GM10248 (cell line): ENCODE measurements at regions not wholly inside any gene's neighbourhood (a gene's known extent, or its start where the extent isn't known, plus 50 kb on each side); places are given as distances from the start of the nearest gene placed in this dataset.

Experiments
- CTCF ChIA-PET: fragments of 300-600 bp; sonication (Branson Sonifier 250); formaldehyde crosslinking; extraction: SDS; loops from one replicate; lab custom pipeline; 2021; ENCODE audit warnings: antibody characterized with exemption; lab: Yijun Ruan, JAX
- POLR2A ChIA-PET: fragments of 350-650 bp; sonication (Branson Sonifier 250); formaldehyde crosslinking; extraction: SDS; loops from one replicate; lab custom pipeline; 2020; ENCODE audit warnings: antibody characterized with exemption; lab: Yijun Ruan, JAX
- DNase-seq: peaks from one replicate; pipeline ENCODE4 v3.0.0; 2012; ENCODE audit errors: extremely low spot score
- CTCF ChIP-seq: IDR thresholded peaks from 2 replicates; pipeline ENCODE4 v1.5.1; 2012; ENCODE audit warnings: mild to moderate bottlenecking, low read depth; ENCODE audit errors: extremely low read depth, missing control alignments, control extremely low read depth

GRCh38 chr10:43811871-43812270 lies 163.2 kb upstream of the ZNF32 start:
- DNase-seq: no peak
- ChIA-PET CTCF (no interaction called here), POLR2A (no interaction called here)
- TF ChIP-seq CTCF: no peak

DNA sequence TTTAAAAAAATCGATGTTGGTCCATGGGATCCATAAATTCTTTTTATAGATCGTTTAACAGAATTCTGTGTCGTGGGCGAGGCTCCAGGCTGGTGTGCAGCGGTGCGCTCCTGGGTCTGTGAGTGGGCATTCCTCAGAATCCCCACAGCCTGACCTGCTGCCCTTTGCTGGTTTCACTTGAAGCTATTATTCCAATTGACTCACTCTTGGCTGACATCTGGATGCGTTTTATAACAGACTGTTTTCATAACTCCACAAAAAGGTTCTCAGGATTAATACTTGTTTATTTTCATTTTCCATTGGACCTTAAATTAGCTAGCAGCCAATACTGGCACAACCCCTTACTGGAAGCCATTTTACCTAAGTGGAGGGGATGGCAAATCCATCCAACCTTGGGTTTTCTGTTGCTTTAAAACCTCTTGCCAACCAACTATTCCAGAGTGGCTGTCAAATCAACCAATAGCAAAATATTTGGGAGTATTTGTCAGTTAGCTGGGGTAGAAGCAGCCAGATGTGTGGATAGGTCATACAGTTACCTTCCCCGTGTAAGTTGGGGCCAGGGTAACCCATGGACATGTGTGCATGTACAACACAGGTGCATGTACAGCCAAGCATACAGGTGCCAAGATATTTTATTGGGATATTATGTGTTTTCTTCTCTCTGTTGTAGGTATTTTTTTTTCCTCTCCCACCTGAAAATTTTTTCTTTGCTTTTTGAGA lies 160.7 kb upstream of the ZNF32 start:
- ChIA-PET CTCF (interaction anchor here (1.3 kb wide), 1 partner anchor 11 kb away, joined by 3 read pairs; no protein-coding TSS in a partner anchor), POLR2A (no interaction called here)
- TF ChIP-seq CTCF: no peak
- no peak for DNase-seq

DNA sequence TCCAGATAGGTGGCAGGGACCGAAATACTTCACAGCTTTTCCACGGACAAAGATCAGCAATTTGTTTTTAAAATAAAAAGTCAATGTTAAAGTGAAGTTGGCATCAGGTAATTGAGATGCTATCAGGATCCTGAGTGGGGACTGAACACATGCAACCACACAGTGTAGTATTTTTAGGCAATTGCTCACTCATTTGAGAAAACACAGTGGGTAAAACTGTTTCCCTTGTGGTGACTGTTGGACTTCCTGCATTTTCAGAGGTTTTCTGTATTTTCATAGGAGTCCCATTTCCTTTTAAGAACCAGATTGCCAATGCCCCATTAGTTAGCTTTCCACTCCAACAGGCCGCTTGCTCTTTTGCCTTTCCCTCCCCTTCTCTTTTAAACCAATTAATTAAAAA lies 159.5 kb upstream of the ZNF32 start:
- ChIA-PET POLR2A (no interaction called here), CTCF (interaction anchor here (1.3 kb wide), 1 partner anchor 13 kb away, joined by 3 read pairs; no protein-coding TSS in a partner anchor)
- no peak for DNase-seq
- no peak for TF ChIP-seq CTCF

GRCh38 chr10:43806831-43807640 lies 158.4 kb upstream of the ZNF32 start:
- no peak for TF ChIP-seq CTCF
- ChIA-PET CTCF (no interaction called here), POLR2A (no interaction called here)
- DNase-seq: no peak

DNA sequence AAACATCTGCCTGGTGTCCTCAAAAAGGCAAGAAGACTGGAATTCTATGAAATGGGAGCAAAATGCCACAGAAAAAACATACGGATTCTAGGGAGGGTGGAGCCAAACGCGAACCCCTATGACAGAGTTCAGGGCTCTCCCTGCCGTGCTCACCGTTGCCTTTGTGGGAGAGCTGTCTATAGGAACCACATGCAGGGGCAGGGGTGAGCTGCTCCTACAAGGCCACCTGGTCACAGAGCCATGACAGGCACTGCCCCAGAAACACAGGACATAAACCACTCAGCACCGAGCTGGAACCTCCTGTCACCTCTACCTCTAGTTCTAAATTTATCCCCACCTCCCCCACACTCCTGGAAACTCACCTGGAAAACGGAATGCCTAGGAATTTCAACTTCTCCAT lies 155.1 kb upstream of the ZNF32 start:
- CTCF ChIA-PET: interaction anchor here (1.3 to 1.6 kb wide), 2 partner anchors 15 to 28 kb away, joined by 4 read pairs; no protein-coding TSS in a partner anchor
- POLR2A ChIA-PET: no interaction called here
- DNase-seq: no peak
- no peak for TF ChIP-seq CTCF

- no peak for TF ChIP-seq CTCF
- ChIA-PET POLR2A (no interaction called here), CTCF (interaction anchor here (1.3 to 1.6 kb wide), 2 partner anchors 16 to 27 kb away, joined by 4 read pairs; no protein-coding TSS in a partner anchor)
Observed at GRCh38 chr10:43802988-43803696, 154.5 kb upstream of the ZNF32 start.

More at GRCh38 chr10:43802988-43803696, 154.5 kb upstream of the ZNF32 start:
- no peak for DNase-seq
